GM18861 (cell line): ENCODE measurements at regions not wholly inside any gene's neighbourhood (a gene's known extent, or its start where the extent isn't known, plus 50 kb on each side); places are given as distances from the start of the nearest gene placed in this dataset.
"Not testable (repeated sequence)": the region's sequence is repeated elsewhere in the genome, so short reads cannot be mapped to it uniquely, and the experiment has no call there.

ENCODE experiments used
- ATAC-seq: cut with Tn5 transposase; IDR thresholded peaks from one replicate; pipeline ENCODE4 v1.9.1; 2021; ENCODE audit not compliant: unreplicated experiment

DNA sequence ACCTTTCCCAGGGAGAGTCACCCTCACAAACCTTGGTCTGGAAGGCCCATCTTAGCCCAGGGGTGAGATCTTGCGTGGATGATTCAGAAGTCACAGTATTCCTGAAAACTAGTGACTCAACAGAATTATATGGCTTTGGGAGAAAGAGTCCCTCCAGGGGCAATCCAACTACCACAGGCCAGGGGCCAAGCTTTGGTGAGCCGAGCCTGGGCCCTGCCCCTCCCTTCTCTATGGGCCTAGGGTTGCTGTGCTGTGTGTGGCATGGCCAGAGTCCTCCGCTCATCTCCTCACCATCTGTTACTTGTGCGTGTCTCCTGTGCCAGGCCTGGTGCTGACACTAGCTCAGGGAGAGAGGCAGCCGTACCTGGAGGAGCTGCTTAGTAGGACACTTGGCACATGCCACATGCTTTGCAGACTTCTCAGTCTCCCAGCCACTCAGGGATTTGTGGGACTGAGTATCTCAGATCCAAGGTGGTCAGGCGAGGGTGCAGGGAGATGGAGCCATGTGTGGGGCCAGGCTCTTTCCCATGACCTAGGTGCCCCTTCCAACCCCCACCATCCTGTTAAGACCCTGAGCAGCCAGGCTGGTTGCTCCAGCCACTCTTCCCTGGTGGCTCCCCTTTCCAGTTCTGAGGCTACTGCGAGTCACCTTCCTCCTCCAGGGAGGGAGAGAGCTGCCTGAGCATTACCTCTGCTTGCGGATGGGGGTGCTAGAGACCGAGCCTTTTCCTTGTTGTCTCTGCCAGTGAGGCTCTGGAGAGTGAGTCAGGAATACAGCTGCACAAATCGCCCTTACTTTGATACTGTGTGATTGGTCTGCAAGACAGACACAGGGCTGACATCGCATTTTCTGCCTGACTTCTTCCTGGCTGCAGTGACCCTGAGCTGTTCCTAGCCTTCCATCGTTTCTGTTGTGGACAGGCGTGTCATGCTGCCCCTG is 94.1 kb downstream of the SLC25A47 start:
- ATAC-seq, result no peak

DNA sequence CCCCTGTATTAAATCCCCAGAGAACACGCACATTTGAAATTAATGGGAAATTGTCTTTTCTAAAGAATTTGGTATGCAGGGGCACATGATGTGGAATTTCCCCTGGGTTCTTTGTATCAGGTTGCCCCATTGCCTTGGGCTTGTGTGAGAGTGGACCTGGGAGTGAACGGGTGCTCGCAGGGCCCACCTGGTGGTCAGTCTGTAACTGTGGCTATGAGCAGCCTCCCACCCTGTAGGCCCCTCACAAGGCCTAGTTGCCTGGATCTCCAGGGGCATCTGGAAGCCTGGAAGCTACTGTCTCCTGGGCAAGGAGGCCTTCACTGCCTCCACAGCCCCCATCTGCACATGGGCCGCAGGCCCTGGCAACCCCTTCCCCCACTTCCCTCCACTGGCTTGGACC is 96.7 kb downstream of the SLC25A47 start:
- no peak for ATAC-seq

DNA sequence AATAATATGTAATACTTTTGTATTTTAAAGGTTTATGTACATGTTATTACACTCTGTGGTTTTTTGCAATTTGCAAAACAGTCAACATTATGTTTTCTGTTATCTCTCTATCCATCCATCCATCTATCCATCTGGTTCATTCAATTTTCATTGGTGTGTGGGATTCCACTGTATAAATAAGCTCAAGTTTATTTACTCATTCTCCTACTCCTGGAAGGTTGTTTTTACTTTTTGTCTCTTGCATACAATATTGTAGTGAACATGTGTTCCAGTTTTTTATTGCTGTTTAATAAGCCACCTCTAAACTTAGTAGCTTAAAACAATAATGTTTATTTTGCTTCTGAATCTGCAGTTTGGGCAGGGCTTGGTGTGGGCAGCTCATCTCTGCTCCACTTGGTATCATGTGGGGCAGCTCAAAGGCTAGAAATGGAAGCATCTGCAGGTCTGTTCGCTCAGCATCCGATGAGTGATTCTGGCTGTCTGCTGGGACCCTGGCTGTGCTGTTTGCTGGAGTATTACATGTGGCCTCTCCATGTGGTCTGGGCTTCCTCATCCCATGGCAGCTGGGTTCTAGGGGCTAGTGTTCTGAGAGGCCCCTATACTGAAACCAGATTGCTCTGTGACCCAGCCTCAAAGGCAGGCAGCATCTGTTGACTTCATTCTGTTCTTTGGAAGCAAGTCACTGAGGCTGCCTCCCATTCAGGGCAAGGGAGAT is 98.8 kb downstream of the SLC25A47 start:
- no peak for ATAC-seq

DNA sequence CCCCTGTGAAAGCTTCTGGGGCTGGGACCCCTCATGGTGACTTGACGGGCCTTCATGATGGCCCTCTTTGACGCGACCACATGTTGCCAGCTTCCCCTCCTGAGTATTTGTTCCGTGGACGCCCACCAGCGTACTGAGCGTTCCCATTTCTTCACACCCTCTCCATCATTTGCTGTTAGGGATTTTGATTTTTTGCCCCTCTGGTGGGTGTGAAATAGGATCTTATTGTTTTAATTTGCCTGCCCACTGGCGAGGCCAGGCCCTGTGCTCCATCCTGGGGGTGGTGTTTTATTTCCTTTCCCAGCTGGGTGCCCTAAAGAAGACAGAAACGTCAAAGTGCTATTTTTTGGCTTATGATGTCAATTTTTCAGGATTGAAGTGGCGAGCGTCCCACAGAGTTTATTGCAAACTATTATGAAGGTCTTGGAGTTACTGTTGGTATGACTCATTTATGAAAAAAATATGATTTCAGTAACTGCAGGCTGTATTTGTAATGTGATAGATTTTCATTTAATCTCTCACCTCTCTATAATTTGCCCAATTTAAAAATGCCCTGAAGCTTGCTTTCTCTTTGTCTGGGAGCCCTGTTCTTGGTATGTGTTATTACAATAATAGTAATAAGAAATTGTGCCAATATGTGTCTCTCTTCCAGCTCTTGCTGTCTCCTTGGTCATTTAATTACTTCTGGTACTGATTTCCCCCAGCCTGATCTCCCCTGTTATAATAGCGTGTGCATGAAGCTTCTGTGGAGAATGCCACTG is 99.6 kb downstream of the SLC25A47 start:
- no peak for ATAC-seq

DNA sequence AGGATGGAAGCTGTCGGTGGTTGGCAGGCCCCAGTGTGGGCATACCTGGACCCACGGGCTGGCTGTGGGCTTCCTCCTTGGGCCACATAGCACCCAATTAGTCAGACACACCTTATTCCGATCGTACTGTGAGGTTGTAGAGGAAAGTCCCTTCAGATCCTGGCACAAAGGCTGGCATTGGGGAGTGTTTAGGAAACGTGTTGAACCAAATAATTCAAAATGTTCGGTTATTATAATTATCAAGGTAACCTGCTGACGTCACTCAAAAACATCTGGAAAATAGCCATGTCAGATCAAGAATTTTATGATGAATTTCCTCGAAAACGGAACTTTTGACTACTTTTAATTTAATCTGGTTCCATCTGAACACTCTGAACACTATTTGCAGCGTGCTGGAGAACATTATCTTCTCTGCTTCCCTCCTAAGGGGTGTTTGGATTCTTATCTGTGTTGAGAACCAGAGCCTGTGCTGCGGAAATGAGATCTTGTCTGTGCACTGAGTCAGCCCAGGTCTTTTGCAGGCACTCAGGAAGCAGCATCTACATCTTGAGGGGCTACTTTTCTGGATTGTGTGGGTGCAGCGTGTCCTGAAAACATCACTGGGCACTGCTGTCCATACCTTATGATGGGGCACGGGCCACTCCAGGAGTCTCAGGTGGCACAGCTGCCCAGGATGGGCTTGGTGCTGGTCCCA is 100.3 kb downstream of the SLC25A47 start:
- ATAC-seq, result no peak

DNA sequence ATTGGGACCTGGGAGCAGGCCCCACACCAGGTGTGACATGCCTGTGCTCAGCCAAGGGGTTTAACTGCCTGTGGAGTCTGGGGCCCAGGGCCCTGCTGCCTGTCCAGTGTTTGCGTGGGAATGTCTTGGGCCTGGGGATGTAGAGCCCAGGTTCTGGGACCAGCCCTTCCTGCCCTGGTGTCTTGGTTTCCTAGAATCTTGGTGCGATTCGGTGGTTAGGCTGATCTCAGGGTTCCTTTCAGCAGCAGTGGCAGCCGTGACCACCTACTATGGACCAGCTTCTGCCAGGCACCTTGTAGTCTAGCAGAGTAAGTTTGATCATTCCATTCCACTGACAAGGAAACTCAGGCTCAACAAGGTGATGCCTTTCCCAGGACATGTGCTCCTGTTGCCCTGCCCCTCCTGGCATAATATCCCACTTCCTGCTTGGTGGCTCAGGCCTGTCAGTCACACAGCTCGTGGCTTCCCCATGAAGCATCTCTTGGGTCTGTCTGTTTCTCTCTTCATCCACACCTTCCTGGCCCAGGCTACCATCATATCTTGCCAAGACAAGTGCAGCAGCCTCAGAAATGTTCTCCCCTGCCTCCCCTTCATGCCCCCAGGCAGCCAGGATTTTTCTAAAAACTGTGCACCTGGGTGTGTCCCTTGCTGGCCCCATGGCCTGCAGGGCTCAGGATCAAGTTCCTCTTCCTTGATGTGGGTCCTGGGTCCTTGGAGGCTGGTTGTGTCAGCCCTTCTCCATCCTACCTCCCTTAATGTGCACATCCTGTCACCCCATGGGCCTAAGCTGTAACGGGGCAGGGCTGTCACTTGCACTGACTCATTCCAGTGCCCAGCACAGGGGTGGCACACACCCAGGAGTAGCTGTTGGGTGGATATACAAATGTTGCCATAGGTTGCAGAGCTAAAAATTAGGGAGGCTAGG is 101.6 kb downstream of the SLC25A47 start:
- ATAC-seq, result no peak

DNA sequence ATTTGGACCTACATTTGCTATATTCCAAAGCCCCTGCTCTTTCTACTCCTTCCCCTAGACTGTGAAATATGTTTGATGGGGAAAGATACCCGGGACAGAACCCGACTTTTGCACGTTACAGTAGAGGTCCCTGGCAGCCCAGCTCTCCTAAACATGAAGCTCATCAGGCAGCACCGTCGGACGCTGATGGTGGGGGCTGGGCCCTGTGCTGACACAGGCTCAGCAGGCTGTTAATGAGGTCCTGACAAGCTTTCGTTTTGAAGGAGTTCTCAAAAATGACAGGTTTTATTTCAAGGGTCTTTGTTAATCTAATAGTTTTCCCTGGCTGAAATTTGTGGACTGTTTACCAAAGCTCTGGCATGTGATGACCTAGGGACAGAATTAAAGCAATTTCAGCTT is 102.3 kb downstream of the SLC25A47 start:
- ATAC-seq, result no peak

DNA sequence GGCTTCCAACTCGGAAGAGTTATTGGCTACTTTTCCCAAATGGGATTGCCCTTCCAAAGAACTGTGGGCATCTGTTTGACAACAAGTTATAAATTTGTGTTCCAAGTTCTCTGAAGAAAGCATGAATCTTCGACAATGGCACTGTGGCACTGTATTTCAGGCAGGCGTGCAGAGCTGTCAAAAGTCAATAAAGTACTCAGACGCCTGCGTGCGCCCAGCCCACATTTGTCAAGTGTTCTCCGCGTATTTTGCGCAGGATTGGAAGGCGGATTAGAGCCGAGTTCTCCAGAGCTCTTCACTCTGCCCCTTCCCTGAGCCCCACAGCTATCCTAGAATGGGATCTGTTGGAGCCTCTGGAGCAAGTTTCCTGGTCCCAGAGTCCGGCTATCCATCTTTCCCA is 103.2 kb downstream of the SLC25A47 start:
- no peak for ATAC-seq

DNA sequence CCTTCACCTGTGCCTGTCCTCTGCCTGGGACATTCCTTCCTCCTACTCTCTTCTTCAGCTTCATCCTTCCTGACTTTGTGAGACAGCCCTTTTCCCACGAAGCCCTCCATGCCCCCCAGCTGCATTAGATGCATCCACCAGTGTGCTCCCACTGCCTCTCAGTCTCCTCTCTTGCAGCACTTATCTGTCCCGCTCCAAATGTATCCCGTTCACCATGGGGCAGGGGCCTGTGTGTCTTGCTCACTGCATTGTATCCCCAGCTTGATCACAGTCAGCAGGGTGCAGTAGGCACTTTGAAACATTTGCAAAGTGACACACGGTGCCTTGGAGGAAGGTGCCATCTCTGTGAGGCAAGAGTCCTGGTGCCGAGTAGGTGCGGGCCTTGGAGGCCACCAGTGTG is 104.0 kb downstream of the SLC25A47 start:
- no peak for ATAC-seq

DNA sequence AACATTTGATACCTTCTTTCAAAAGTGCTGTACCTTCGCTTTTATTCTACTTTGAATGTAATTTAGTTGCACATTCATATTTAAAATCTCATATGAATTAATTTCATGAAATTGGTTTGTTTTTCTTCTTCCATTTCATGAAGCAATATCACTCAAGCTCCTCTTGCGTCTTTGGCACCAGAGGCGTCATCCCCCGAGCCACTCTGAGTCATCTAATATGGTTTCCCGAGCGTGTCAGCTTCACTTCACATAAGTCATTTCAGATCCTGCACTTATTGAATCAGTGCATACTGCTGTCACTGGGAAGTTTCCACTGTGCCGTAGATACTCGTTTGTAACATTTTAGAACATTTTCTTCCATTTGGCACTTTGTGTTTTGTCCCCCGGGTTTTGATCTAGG is 105.6 kb downstream of the SLC25A47 start:
- no peak for ATAC-seq

DNA sequence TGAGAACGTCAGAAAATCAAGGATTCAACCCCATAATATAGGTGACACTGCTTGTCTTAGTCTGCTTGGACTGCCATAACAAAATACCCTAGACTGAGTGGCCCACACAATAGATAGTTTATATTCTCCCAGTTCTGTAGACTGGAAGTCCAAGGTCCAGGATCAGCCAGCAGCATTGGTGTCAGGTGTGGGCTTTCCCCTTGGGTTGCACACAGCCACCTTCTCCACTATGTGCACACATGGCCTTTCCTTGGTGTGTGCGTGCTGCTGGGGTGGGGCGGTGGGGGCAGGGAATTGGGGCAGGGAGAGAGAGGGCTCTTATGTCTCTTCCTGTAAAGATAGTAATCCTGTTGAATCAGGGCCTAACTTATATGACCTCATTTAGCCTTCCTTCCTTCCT is 106.4 kb downstream of the SLC25A47 start:
- ATAC-seq, result no peak

DNA sequence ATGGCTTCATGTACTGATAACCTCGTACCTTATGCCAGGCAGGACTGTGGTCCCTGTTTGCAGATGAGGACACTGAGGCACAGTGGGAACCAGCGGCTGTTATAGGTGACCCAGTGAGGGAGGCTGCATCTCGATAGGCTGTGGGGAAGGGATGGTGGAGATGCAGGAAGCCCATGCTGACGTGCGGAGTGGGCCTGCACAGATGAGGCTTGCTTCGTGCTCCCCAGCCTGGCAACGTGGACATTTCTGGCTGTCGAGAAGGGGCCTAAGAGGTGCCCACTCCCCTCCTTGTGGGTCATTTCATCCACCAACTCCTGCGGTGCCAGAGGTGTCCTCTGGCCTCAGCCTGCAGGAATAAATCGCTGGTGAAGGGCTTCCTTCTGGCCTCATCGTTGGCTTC is 107.4 kb downstream of the SLC25A47 start:
- ATAC-seq, result no peak

DNA sequence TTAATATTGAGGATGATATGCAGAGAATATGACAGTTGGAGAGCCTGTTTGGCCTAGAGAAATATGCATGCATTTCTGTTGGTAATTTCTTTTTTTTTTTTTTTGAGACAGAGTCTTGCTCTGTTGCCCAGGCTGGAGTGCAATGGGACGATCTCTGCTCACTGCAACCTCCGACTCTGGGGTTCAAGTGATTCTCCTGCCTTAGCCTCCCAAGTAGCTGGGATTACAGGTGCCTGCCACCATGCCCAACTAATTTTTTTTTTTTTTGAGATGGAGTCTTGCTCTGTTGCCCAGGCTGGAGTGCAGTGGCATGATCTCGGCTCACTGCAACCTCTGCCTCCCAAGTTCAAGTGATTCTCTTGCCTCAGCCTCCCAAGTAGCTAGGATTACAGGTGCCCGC is 108.3 kb downstream of the SLC25A47 start:
- ATAC-seq, result not testable (repeated sequence)

DNA sequence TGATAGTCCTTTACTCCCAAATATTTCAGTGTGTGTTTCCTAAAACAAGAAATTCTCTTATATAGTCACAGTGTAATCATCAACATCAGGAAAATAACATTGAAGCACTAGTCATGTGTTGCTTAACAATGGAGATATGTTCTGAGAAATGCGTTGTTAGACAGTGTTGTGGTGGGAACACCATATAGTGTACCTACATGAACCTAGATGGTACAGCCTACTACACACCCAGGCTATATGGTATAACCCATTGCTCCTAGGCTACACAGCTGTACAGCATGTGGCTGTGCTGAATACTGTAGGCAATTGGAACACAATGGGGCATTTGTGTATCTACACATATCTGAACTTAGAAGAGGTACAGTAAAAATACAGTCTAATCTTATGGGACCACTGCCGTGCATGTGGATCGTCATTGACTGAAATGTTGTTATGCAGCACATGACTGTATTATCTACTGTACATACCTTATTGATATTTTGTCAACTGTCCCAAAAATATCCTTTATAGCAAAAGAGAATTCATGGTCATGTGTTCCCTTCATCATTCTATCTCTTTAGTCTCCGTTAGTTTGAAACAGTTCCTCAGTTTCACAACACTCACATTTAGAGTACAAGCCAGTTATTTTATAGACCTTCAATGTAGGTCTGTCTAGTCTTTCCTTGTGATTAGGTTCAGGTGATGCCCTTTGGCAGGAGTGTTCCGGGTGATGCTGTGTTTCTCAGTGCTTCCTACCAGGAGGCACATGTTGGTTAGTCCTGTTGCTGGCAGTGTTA is 109.7 kb downstream of the SLC25A47 start:
- ATAC-seq, result no peak

DNA sequence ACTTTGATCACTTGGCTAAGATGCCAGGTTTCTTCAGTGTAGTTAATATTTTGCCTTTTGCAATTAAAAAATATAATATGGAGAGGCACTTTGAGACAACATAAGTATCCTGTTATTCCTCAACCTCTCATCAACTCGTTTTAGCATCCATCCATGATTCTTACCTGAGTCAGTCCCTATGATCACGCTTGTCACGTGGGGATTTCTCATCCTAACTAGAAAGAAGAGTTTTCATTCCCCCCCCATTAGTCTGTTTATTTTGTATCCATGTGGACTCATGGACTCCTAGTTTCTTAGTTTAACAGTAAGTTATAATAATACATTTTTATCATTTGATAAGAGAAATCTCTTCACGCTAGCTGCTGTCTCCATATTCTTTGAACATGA is 110.3 kb downstream of the SLC25A47 start:
- ATAC-seq, result no peak

DNA sequence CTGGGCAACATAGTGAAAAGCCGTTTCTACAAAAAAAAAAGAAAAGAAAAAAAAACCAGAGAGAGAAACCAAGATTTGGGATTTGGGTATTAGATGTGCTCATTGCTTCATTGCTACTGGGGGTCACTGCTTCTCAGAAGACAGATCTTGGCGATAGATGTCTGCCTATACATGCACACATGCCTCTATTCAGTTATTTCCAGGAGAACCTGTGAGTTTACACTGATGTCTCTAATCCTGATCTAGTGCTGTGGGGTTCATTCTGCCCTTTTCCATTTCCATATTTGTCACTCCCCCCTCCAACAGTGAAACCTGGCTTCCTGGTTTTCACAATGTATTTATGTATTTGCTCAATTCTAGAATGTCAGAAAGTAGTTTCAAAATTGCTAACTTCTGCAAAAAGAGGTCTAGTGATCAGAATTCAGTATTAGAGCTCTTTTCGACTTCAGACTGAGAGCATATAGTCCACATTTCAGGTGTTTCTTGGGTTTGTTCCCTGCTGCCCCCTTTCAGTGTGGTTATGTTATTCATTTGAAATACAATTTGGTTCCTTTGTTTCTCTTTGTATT is 111.0 kb downstream of the SLC25A47 start:
- ATAC-seq, result no peak

DNA sequence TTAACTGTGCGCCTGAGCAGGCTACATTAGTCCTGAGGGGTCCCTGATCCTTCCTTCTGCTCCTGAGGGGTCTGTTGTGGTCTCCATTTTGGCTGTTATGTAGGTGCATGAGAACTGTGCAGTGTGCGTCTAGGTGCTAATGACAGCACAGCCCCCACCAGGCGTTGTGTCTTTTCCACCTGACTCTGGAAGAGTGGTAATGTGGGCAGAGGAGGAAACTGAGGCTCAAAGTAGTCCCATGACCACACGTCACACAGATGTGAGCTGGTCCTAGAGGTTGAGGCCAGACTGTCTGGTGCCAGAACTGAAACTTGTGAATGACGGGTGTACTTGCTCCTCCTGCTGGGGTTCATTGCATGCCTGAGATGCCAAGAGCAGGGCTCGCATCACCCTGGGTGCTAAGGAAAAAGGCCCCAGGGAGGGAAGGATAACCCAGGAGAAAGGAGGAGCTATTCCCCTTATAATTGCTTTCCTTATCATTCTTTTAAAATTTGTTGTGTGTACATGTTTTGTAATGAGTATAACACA is 111.8 kb downstream of the SLC25A47 start:
- no peak for ATAC-seq

DNA sequence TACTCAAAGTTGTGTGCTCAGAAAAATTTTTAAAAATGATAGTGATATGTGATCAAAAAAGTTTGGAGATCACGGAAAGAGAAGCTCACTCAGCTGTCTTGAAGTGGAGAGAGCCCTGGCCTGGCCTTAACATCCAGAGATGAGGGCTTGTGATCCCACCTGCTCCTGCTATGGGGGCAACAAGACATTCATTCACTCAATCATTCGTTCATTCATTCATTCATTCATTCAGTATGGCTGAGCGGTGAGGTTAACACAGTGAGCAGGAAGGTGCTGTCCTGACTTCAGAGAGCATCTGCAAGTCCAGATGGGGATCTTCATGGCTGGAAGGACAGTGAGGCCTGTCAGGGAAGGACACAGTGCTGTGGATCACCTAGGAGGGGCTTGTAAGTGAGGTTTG is 112.3 kb downstream of the SLC25A47 start:
- no peak for ATAC-seq
